GM18507 (cell line): ENCODE measurements at regions not wholly inside any gene's neighbourhood (a gene's known extent, or its start where the extent isn't known, plus 50 kb on each side); places are given as distances from the start of the nearest gene placed in this dataset.
"Not testable (repeated sequence)": the region's sequence is repeated elsewhere in the genome, so short reads cannot be mapped to it uniquely, and the experiment has no call there.

Source experiments
- DNase-seq: peaks from one replicate; pipeline ENCODE4 v3.0.0; 2011; ENCODE audit warnings: low read depth; ENCODE audit not compliant: insufficient read length; ENCODE audit errors: extremely low spot score
- FAIRE-seq: peaks from 2 replicates; lab custom pipeline; 2011; peaks lifted over from hg19 to GRCh38; lab: Jason Lieb, UNC

DNA sequence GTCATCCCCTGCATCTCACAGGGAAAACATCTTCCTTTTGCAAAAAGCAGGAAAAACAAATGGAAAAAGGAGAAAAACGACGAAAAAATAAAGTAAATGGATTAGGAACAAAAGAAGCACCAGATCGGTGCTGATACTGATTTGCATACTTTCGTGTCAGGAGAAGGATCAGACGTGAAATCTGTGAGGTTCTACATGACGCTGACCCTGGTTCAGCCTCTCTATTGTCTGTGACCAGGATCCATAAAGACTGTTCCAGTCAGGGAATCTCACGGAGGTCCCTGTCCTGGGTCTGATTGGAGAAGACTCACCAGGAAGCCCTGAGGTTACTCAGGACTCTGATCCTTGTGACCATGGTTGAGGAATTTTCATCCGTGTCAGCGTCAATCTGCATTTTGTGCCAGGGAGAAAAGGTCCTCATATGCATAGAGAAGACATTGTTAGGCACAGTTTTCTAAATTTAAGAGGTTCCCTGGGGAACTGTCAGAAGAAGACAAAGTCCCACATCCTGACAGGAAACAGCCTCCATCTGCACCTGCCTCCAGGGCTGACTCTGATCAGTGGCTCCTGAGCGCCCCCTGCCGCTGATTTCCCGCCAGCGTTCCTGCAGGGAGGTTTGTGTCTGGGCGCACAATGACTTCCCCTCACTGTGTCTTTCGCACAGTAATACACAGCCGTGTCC, 808.2 kb downstream of the TMEM121 start:
- DNase-seq, FAIRE-seq: not testable (repeated sequence)

- FAIRE-seq, result not testable (repeated sequence)
Observed at GRCh38 chr14:106335110-106335429, 808.7 kb downstream of the TMEM121 start.

GRCh38 chr14:106338775-106339174, 812.4 kb downstream of the TMEM121 start:
- not testable (repeated sequence) for FAIRE-seq, DNase-seq

More at GRCh38 chr14:106335110-106335429, 808.7 kb downstream of the TMEM121 start:
- not testable (repeated sequence) for DNase-seq

DNA sequence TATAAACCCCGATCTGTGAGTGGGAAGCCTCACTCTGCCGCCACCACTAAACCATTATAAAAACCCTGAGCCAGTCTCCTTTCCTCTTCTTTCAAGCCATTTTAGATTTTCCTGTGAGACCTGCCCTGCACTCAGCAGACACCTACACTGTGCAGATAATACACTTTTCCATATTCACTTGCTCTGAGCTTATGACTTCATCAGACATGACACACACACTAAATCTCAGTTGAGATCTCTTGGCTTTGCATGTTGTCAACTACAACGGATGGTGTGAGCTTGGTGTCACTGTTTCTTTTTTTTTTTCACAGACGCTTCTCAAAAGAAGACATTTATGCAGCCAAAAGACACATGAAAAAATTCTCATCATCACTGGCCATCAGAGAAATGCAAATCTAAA, 814.3 kb downstream of the TMEM121 start:
- not testable (repeated sequence) for DNase-seq, FAIRE-seq

- not testable (repeated sequence) for DNase-seq, FAIRE-seq
Observed at GRCh38 chr14:106341161-106341560, 814.8 kb downstream of the TMEM121 start.

DNA sequence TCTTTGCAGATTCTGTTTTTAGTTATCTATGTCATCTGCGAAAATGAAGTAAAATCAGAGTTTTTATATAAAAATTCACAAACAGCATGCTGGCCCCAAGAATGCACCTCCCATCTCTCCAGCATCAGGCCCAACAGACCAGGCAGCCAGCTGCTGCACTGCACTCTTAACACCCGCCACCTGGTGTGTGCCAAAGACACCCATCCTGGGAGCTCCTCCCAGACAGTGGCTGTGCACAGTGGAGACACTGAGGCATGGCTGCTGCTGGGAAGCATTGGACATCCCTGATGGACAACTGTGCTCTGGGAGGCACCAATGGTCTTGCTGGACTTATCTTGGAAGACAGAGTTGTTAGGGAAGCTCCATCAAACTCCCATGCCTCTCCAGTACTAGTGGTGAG, 817.2 kb downstream of the TMEM121 start:
- DNase-seq (no peak), FAIRE-seq (no peak)

- not testable (repeated sequence) for FAIRE-seq, DNase-seq
Observed at GRCh38 chr14:106344065-106344614, 817.8 kb downstream of the TMEM121 start.

- FAIRE-seq, DNase-seq: not testable (repeated sequence)
Observed at GRCh38 chr14:106344791-106345479, 818.6 kb downstream of the TMEM121 start.

GRCh38 chr14:106346084-106346483, 819.7 kb downstream of the TMEM121 start:
- no peak for DNase-seq
- FAIRE-seq, result no peak

GRCh38 chr14:106346534-106347290, 820.3 kb downstream of the TMEM121 start:
- FAIRE-seq (no peak), DNase-seq (no peak)

DNA sequence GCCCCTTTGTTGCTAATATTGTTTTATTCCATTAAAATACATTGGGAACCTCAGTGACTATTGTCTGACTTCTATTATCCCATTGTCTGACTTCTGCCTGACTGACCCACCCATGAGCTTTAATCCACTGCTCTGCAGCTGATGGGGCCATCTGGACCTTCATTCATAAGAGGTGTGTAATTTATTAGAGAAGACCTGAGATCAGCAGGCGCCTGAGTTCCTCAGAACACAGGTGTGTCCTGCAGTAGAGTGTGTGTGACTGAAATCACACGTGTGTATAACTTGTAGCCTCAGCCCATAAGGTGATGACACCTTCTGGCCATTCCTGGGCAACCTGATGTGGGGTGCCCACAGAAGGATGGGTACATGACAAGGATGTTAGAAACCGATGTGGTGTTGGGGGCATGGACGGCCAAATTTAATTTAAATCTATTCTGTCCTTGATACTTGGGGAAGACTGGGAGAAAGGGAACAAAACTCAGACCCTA, 821.0 kb downstream of the TMEM121 start:
- FAIRE-seq, result no peak

DNA sequence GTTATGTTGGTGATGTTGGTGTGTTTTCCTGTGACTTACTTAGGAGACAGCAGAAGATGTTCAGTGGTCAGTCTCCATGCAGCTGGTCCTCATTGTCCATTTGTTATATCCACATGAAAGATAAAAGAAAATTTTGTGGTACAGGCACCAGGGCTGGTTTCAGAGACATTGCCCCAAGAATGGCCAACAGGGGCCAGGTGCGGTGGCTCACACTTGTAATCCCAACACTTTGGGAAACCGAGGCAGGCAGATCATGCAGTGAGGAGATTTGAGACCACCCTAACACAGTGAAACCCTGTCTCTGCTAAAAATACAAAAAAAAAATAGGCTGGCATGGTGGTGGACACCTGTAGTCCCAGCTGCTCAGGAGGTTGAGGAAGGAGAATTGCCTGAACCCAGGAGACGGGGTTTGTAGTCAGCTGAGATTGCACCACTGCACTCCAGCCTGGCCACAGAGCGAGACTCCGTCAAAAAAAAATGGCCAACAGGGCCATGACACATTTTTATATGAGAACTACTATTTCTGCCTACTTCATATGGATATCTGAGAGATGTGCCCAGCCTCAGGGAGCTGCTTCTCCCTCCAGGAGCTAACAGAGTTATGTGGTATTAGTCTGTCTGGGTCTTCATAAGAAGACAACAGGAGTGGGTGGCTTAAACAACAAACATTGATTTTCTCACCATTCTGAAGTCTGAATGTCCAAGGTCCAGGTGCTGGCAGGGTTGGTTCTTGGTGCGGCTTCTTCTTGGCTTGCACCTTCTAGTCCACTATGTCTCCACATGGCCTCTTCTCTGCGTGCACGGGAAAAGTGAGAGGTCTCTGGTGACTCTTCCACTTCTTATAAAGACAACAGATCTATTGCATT, 821.7 kb downstream of the TMEM121 start:
- FAIRE-seq (no peak), DNase-seq (no peak)

More for the DNA sequence above, 821.0 kb downstream of the TMEM121 start:
- DNase-seq, result no peak

GRCh38 chr14:106348873-106349540, 822.6 kb downstream of the TMEM121 start:
- not testable (repeated sequence) for FAIRE-seq

DNA sequence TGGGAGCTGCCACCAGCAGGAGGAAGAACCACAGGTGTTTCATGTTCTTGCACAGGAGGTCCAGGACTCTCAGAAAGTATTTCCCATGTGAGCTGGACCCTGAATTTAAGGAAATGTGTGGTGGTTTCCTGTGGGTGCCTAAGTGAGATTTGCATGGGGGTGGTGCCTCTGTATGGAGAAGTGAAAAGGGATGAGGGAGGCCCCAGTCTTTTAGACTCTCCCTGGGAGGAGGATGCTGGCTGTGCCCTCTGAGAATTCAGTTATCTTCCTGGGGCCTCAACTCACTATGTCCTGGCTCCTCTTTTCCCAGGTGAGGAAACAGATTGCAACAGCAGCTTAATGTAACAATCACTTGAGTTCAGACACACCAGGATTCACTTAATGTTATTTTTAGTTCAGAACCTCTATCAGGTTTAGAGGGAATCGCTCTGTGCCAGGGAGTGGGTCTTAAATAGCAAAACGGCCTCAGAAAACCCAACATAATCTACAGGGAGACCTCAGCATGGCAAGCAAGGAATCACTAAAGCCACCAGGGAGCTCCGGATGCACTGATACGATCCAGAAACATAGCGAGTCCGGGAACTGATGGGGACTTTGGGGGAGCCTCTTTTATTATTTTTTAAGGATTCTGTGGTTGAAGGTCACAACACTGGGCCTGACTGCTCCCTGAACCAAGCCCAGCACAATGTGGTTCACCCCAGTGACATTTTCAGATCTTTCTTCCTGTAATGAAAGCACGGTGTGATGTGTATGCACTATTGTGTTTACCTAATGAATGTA, 823.5 kb downstream of the TMEM121 start:
- not testable (repeated sequence) for FAIRE-seq, DNase-seq

More at GRCh38 chr14:106348873-106349540, 822.6 kb downstream of the TMEM121 start:
- DNase-seq, result not testable (repeated sequence)

GRCh38 chr14:106355007-106355791, 828.8 kb downstream of the TMEM121 start:
- DNase-seq, FAIRE-seq: not testable (repeated sequence)

- FAIRE-seq, result not testable (repeated sequence)
Observed at GRCh38 chr14:106355881-106356642, 829.7 kb downstream of the TMEM121 start.

More at GRCh38 chr14:106355881-106356642, 829.7 kb downstream of the TMEM121 start:
- DNase-seq, result not testable (repeated sequence)
